Trophoblast cell (in vitro differentiated cells and primary cell): ENCODE measurements at regions not wholly inside any gene's neighbourhood (a gene's known extent, or its start where the extent isn't known, plus 50 kb on each side); places are given as distances from the start of the nearest gene placed in this dataset.

Source experiments
- DNase-seq, 2 donors: peaks; one replicate each; pipeline ENCODE4 v3.0.0-alpha.2; 2016
- H2AFZ ChIP-seq: 2 replicates; pipeline ENCODE4 v1.6.1; 2013; ENCODE audit warnings: low read length, moderate library complexity, mild to moderate bottlenecking; ENCODE audit not compliant: insufficient read depth, poor library complexity
- H2AK5ac ChIP-seq: 2 replicates; pipeline ENCODE4 v1.6.1; 2013; ENCODE audit warnings: mild to moderate bottlenecking, low read length
- H2BK120ac ChIP-seq: 2 replicates; pipeline ENCODE4 v1.6.1; 2013; ENCODE audit warnings: low read length, mild to moderate bottlenecking, moderate library complexity; ENCODE audit not compliant: insufficient read depth, poor library complexity
- H2BK12ac ChIP-seq: 2 replicates; pipeline ENCODE4 v1.6.1; 2013; ENCODE audit warnings: mild to moderate bottlenecking, low read length, moderate library complexity
- H2BK5ac ChIP-seq: 2 replicates; pipeline ENCODE4 v1.6.1; 2013; ENCODE audit warnings: low read length, low read depth, moderate library complexity, mild to moderate bottlenecking; ENCODE audit not compliant: poor library complexity
- H3K14ac ChIP-seq: 2 replicates; pipeline ENCODE4 v1.6.1; 2013; ENCODE audit warnings: mild to moderate bottlenecking, low read length
- H3K18ac ChIP-seq: 2 replicates; pipeline ENCODE4 v1.6.1; 2013; ENCODE audit warnings: mild to moderate bottlenecking, low read length
- H3K23ac ChIP-seq: 2 replicates; pipeline ENCODE4 v1.6.1; 2013; ENCODE audit warnings: low read length
- H3K27ac ChIP-seq: 2 replicates; pipeline ENCODE4 v1.5.1; 2013; ENCODE audit warnings: low read depth, mild to moderate bottlenecking, inconsistent platforms, low read length, moderate library complexity
- H3K27me3 ChIP-seq: 2 replicates; pipeline ENCODE4 v1.6.1; 2013; ENCODE audit warnings: inconsistent platforms, mild to moderate bottlenecking, low read length, moderate library complexity; ENCODE audit not compliant: insufficient read depth
- H3K36me3 ChIP-seq, 2 experiments: 1 replicate in 1 of 2; 2 replicates in 1 of 2; pipeline ENCODE4 v1.6.1; 2013; ENCODE audit warnings: low read length in 2 of 2, mild to moderate bottlenecking in 2 of 2, moderate library complexity in 1 of 2; ENCODE audit not compliant: insufficient read depth in 2 of 2, control insufficient read depth in 1 of 2
- H3K4ac ChIP-seq: 2 replicates; pipeline ENCODE4 v1.6.1; 2013; ENCODE audit warnings: low read depth, mild to moderate bottlenecking, low read length, moderate library complexity
- H3K4me1 ChIP-seq, 2 experiments: 1 replicate in 1 of 2; 2 replicates in 1 of 2; pipeline ENCODE4 v1.6.1; 2013; ENCODE audit warnings: low read length in 2 of 2, mild to moderate bottlenecking in 2 of 2, moderate library complexity in 1 of 2; ENCODE audit not compliant: insufficient read depth in 2 of 2, control insufficient read depth in 1 of 2
- H3K4me2 ChIP-seq: 2 replicates; pipeline ENCODE4 v1.6.1; 2013; ENCODE audit warnings: inconsistent platforms, mild to moderate bottlenecking, low read length, moderate library complexity
- H3K4me3 ChIP-seq: 2 replicates; pipeline ENCODE4 v1.5.1; 2013; ENCODE audit warnings: mild to moderate bottlenecking, low read depth, low read length, inconsistent platforms
- H3K79me1 ChIP-seq: one replicate; pipeline ENCODE4 v1.6.1; 2013; ENCODE audit warnings: low read length
- H3K79me2 ChIP-seq: 2 replicates; pipeline ENCODE4 v1.6.1; 2013; ENCODE audit warnings: low read length, mild to moderate bottlenecking; ENCODE audit not compliant: control insufficient read depth, insufficient read depth, poor library complexity
- H3K9ac ChIP-seq: 2 replicates; pipeline ENCODE4 v1.6.1; 2013; ENCODE audit warnings: mild to moderate bottlenecking, low read length
- H3K9me3 ChIP-seq: 2 replicates; pipeline ENCODE4 v1.6.1; 2013; ENCODE audit warnings: low read depth, mild to moderate bottlenecking, control low read depth, inconsistent platforms, low read length; ENCODE audit not compliant: insufficient read depth
- H4K12ac ChIP-seq: 2 replicates; pipeline ENCODE4 v1.6.1; 2013; ENCODE audit warnings: low read depth, mild to moderate bottlenecking, low read length, moderate library complexity
- H4K8ac ChIP-seq: 2 replicates; pipeline ENCODE4 v1.6.1; 2013; ENCODE audit warnings: low read depth, mild to moderate bottlenecking, low read length, moderate library complexity
- H4K91ac ChIP-seq: one replicate; pipeline ENCODE4 v1.6.1; 2013; ENCODE audit warnings: low read depth, mild to moderate bottlenecking, low read length, moderate library complexity
- WGBS: extraction: QIAGEN DNeasy Blood & Tissue Kit; methylation state at CpG from one replicate; pipeline ENCODE4 v1.1.7; 2013; ENCODE audit warnings: missing lambda C conversion rate; ENCODE audit not compliant: insufficient read length, insufficient coverage; ENCODE audit errors: extremely low coverage; 5-methylcytosine and 5-hydroxymethylcytosine counted together

- no peak overlapping the region for H3K23ac ChIP-seq
- no peak overlapping the region for H3K9ac ChIP-seq
- no peaks in the 10 kb centered on the region for H3K79me1 ChIP-seq
- no peak overlapping the region for H3K18ac ChIP-seq
- no peak overlapping the region for H2BK120ac ChIP-seq
- H3K4me1 ChIP-seq: no peaks in the 10 kb centered on the region
- no peak overlapping the region for H2AFZ ChIP-seq
- no peak overlapping the region for H4K12ac ChIP-seq
- no peak overlapping the region for H2BK12ac ChIP-seq
- WGBS: no CpG with 5 or more reads among the region's 8 CpGs
- H4K91ac ChIP-seq: no peak overlapping the region
- no peaks in the 10 kb centered on the region for H3K36me3 ChIP-seq
- H3K27ac ChIP-seq: no peak overlapping the region
- no peak overlapping the region for H2AK5ac ChIP-seq
- no peaks in the 10 kb centered on the region for H3K79me2 ChIP-seq
- H3K9me3 ChIP-seq: no peaks in the 10 kb centered on the region
- H3K4me3 ChIP-seq: no peak overlapping the region
- no peak overlapping the region for H2BK5ac ChIP-seq
- H3K27me3 ChIP-seq: no peaks in the 10 kb centered on the region
- H4K8ac ChIP-seq: no peak overlapping the region
- DNase-seq: peak in 1 of 2 donors; percentile 25
- H3K4ac ChIP-seq: no peak overlapping the region
- no peak overlapping the region for H3K14ac ChIP-seq
- no peak overlapping the region for H3K4me2 ChIP-seq
Measured at GRCh38 chr14:22265319-22266141, 323.5 kb downstream of the DAD1 start.

- no peak overlapping the region for H2AFZ ChIP-seq
- no peak overlapping the region for H3K14ac ChIP-seq
- H4K8ac ChIP-seq: no peak overlapping the region
- H3K36me3 ChIP-seq: no peaks in the 10 kb centered on the region
- no peak overlapping the region for H2BK5ac ChIP-seq
- H3K18ac ChIP-seq: no peak overlapping the region
- H3K27me3 ChIP-seq: no peaks in the 10 kb centered on the region
- no peaks in the 10 kb centered on the region for H3K9me3 ChIP-seq
- H3K79me2 ChIP-seq: no peaks in the 10 kb centered on the region
- H4K91ac ChIP-seq: no peak overlapping the region
- no peak overlapping the region for H3K4ac ChIP-seq
- no peak overlapping the region for H3K4me3 ChIP-seq
- no peak overlapping the region for H3K23ac ChIP-seq
- H3K27ac ChIP-seq: no peak overlapping the region
- H3K4me1 ChIP-seq: no peaks in the 10 kb centered on the region
- H4K12ac ChIP-seq: no peak overlapping the region
- H3K9ac ChIP-seq: no peak overlapping the region
- no peak for DNase-seq
- H3K4me2 ChIP-seq: no peak overlapping the region
- H2BK12ac ChIP-seq: no peak overlapping the region
- no peak overlapping the region for H2BK120ac ChIP-seq
- WGBS: no CpG with 5 or more reads among the region's 1 CpG
- no peak overlapping the region for H2AK5ac ChIP-seq
- no peaks in the 10 kb centered on the region for H3K79me1 ChIP-seq
Measured at GRCh38 chr14:22264759-22265158, 324.3 kb downstream of the DAD1 start.

GRCh38 chr14:22263961-22264360, 325.1 kb downstream of the DAD1 start:
- H3K9ac ChIP-seq: no peak overlapping the region
- peak; percentile 16 to 87 for DNase-seq
- no peak overlapping the region for H2AK5ac ChIP-seq
- no peaks in the 10 kb centered on the region for H3K79me1 ChIP-seq
- H3K4me1 ChIP-seq: no peaks in the 10 kb centered on the region
- H3K18ac ChIP-seq: no peak overlapping the region
- no peak overlapping the region for H2AFZ ChIP-seq
- no peaks in the 10 kb centered on the region for H3K79me2 ChIP-seq
- no peaks in the 10 kb centered on the region for H3K27me3 ChIP-seq
- no peak overlapping the region for H3K27ac ChIP-seq
- H2BK12ac ChIP-seq: no peak overlapping the region
- no peaks in the 10 kb centered on the region for H3K36me3 ChIP-seq
- no peak overlapping the region for H3K4me2 ChIP-seq
- no peak overlapping the region for H2BK5ac ChIP-seq
- no peak overlapping the region for H3K14ac ChIP-seq
- no peaks in the 10 kb centered on the region for H3K9me3 ChIP-seq
- no CpG with 5 or more reads among the region's 1 CpG for whole genome bisulfite sequencing
- no peak overlapping the region for H2BK120ac ChIP-seq
- H3K4ac ChIP-seq: no peak overlapping the region
- H4K8ac ChIP-seq: no peak overlapping the region
- H4K12ac ChIP-seq: no peak overlapping the region
- H3K23ac ChIP-seq: no peak overlapping the region
- H3K4me3 ChIP-seq: no peak overlapping the region
- H4K91ac ChIP-seq: no peak overlapping the region

- no peak overlapping the region for H2AK5ac ChIP-seq
- H3K79me2 ChIP-seq: no peaks in the 10 kb centered on the region
- peak; percentile 51 to 81 for DNase-seq
- no peak overlapping the region for H3K4me2 ChIP-seq
- H2AFZ ChIP-seq: no peak overlapping the region
- H3K4me3 ChIP-seq: no peak overlapping the region
- no peak overlapping the region for H3K14ac ChIP-seq
- H4K8ac ChIP-seq: no peak overlapping the region
- WGBS: no CpG with 5 or more reads among the region's 3 CpGs
- no peak overlapping the region for H3K27ac ChIP-seq
- no peak overlapping the region for H3K4ac ChIP-seq
- H3K36me3 ChIP-seq: no peaks in the 10 kb centered on the region
- no peak overlapping the region for H3K23ac ChIP-seq
- no peaks in the 10 kb centered on the region for H3K4me1 ChIP-seq
- no peak overlapping the region for H2BK120ac ChIP-seq
- no peak overlapping the region for H3K18ac ChIP-seq
- no peak overlapping the region for H4K12ac ChIP-seq
- H3K27me3 ChIP-seq: no peaks in the 10 kb centered on the region
- H2BK12ac ChIP-seq: no peak overlapping the region
- H4K91ac ChIP-seq: no peak overlapping the region
- H2BK5ac ChIP-seq: no peak overlapping the region
- no peaks in the 10 kb centered on the region for H3K79me1 ChIP-seq
- H3K9ac ChIP-seq: no peak overlapping the region
- no peaks in the 10 kb centered on the region for H3K9me3 ChIP-seq
Measured at GRCh38 chr14:22262881-22263280, 326.1 kb downstream of the DAD1 start.
